ENCODE measurements at regions not wholly inside any gene's neighbourhood (a gene's known extent, or its start where the extent isn't known, plus 50 kb on each side); places are given as distances from the start of the nearest gene placed in this dataset.

GRCh38 chr10:44715136-44715535, 196.0 kb upstream of the TMEM72 start:
- TF ChIP-seq POLR2A (IDR thresholded peaks at IDR 0.05; ENCODE audit: low read depth, low read length) (no peak), POLR2AphosphoS5 (IDR thresholded peaks at IDR 0.05; ENCODE audit: low read depth, low read length) (no peak), TAF1 (IDR thresholded peaks at IDR 0.05; ENCODE audit: borderline replicate concordance, low read depth, low read length) (no peak)
